Naive thymus-derived CD4-positive, alpha-beta T cell (primary cell): ENCODE measurements at regions not wholly inside any gene's neighbourhood (a gene's known extent, or its start where the extent isn't known, plus 50 kb on each side); places are given as distances from the start of the nearest gene placed in this dataset.

ENCODE experiments used
- ATAC-seq: fragments of 150-1000 bp; cut with Tn5 transposase; 2 replicates; pipeline ENCODE4 v1.10.0; 2021; ENCODE audit warnings: mild to moderate bottlenecking, moderate library complexity
- CTCF ChIA-PET: fragments of 350-600 bp; sonication (Branson Sonifier 250); formaldehyde crosslinking; loops from one replicate; lab custom pipeline; 2021; ENCODE audit warnings: antibody characterized with exemption; lab: Charles Lee
- POLR2A ChIA-PET: fragments of 350-600 bp; sonication (Branson Sonifier 250); formaldehyde crosslinking; loops from one replicate; lab custom pipeline; 2021; ENCODE audit warnings: antibody characterized with exemption, inconsistent platforms; lab: Charles Lee
- DNase-seq, 9 donors: peaks; one replicate each; pipeline versions ENCODE4 v3.0.0 to v3.0.0-alpha.2; 2020 to 2022; ENCODE audit warnings: mixed read lengths in 1 of 9
- H3K27ac ChIP-seq: one replicate; pipeline ENCODE4 v1.7.0; 2013; ENCODE audit warnings: mild to moderate bottlenecking, low read depth, low read length, moderate library complexity
- H3K27me3 ChIP-seq, 2 donors: one replicate each; pipeline ENCODE4 v1.7.0; 2013; ENCODE audit warnings: low read length in 2 of 2, mild to moderate bottlenecking in 2 of 2, moderate library complexity in 2 of 2; ENCODE audit not compliant: control insufficient read depth in 2 of 2, insufficient read depth in 2 of 2
- H3K36me3 ChIP-seq, 3 experiments: 1 replicate in 2 of 3; 2 replicates in 1 of 3; pipeline ENCODE4 v1.7.0; 2013; ENCODE audit warnings: low read length in 3 of 3, mild to moderate bottlenecking in 3 of 3, moderate library complexity in 1 of 3; ENCODE audit not compliant: insufficient read depth in 3 of 3, control insufficient read depth in 2 of 3
- H3K4me1 ChIP-seq, 2 donors: one replicate each; pipeline ENCODE4 v1.7.0; 2013; ENCODE audit warnings: low read length in 2 of 2, mild to moderate bottlenecking in 2 of 2, moderate library complexity in 1 of 2; ENCODE audit not compliant: control insufficient read depth in 2 of 2, insufficient read depth in 2 of 2
- H3K4me3 ChIP-seq: 2 replicates; pipeline ENCODE4 v1.7.0; 2013; ENCODE audit warnings: mild to moderate bottlenecking, low read length
- H3K9me3 ChIP-seq, 3 experiments: 1 replicate in 2 of 3; 2 replicates in 1 of 3; pipeline ENCODE4 v1.7.0; 2013; ENCODE audit warnings: low read length in 3 of 3; ENCODE audit not compliant: control insufficient read depth in 2 of 3
- H3K27ac Mint-ChIP-seq, 9 donors: one replicate each; pipeline ENCODE4 v1.8.0; 2020 to 2022; ENCODE audit warnings: mixed read lengths in 9 of 9, mild to moderate bottlenecking in 8 of 9, moderate library complexity in 5 of 9, inconsistent platforms in 2 of 9
- H3K27me3 Mint-ChIP-seq, 5 donors: one replicate each; pipeline ENCODE4 v1.8.0; 2021 to 2022; ENCODE audit warnings: mixed read lengths in 5 of 5, mild to moderate bottlenecking in 1 of 5
- H3K36me3 Mint-ChIP-seq, 5 donors: one replicate each; pipeline ENCODE4 v1.8.0; 2020 to 2022; ENCODE audit warnings: mixed read lengths in 5 of 5, mild to moderate bottlenecking in 3 of 5, inconsistent platforms in 1 of 5
- H3K4me1 Mint-ChIP-seq, 7 donors: one replicate each; pipeline ENCODE4 v1.8.0; 2020 to 2022; ENCODE audit warnings: mixed read lengths in 7 of 7, mild to moderate bottlenecking in 3 of 7, inconsistent platforms in 1 of 7
- H3K4me3 Mint-ChIP-seq, 10 donors: one replicate each; pipeline ENCODE4 v1.8.0; 2020 to 2022; ENCODE audit warnings: mild to moderate bottlenecking in 10 of 10, mixed read lengths in 10 of 10, moderate library complexity in 6 of 10, inconsistent platforms in 2 of 10
- H3K9me3 Mint-ChIP-seq, 11 donors: one replicate each; pipeline ENCODE4 v1.8.0; 2020 to 2022; ENCODE audit warnings: mixed read lengths in 11 of 11, mild to moderate bottlenecking in 4 of 11, inconsistent platforms in 1 of 11, moderate library complexity in 1 of 11
- intact Hi-C, 2 donors: fragments of 100-400 bp; cut with micrococcal nuclease; formaldehyde crosslinking; loops; one replicate each; pipeline ENCODE4 v1.15.1; 2023

- ChIA-PET CTCF (interaction anchor here (0.6 to 1.1 kb wide), 2 partner anchors 242 to 1537 kb away, joined by 3 read pairs; no protein-coding TSS in a partner anchor), POLR2A (no interaction called here)
- no peaks in the 10 kb centered on the region for H3K36me3 Mint-ChIP-seq
- ATAC-seq, result no peak
- Histone ChIP-seq H3K36me3 (no peaks in the 10 kb centered on the region), H3K27ac (no peak overlapping the region), H3K4me1 (no peaks in the 10 kb centered on the region), H3K27me3 (peaks cover 5% of the 10 kb centered on the region in 2 donors), H3K9me3 (no peaks in the 10 kb centered on the region), H3K4me3 (no peak overlapping the region)
- H3K9me3 Mint-ChIP-seq, result peaks cover 0 to 2% (median 0%) of the 10 kb centered on the region in 11 donors
- H3K27ac Mint-ChIP-seq, result no peak overlapping the region
- no peak for DNase-seq
- H3K4me1 Mint-ChIP-seq, result peaks cover 5 to 22% (median 12%) of the 10 kb centered on the region in 7 donors
- intact Hi-C loops, result no loop called here
- H3K27me3 Mint-ChIP-seq, result peaks cover 33 to 38% (median 35%) of the 10 kb centered on the region in 5 donors
- H3K4me3 Mint-ChIP-seq, result no peak overlapping the region
Measured at GRCh38 chr15:66847565-66847991, 145.5 kb downstream of the SMAD6 start.

GRCh38 chr15:66848116-66848515 lies 146.1 kb downstream of the SMAD6 start:
- no peaks in the 10 kb centered on the region for H3K36me3 ChIP-seq
- Mint-ChIP-seq H3K4me3 (no peak overlapping the region), H3K36me3 (no peaks in the 10 kb centered on the region), H3K4me1 (peaks cover 5 to 19% (median 12%) of the 10 kb centered on the region in 7 donors), H3K27me3 (peaks cover 32 to 35% (median 33%) of the 10 kb centered on the region in 5 donors), H3K9me3 (peaks cover 0 to 2% (median 0%) of the 10 kb centered on the region in 11 donors), H3K27ac (no peak overlapping the region)
- DNase-seq (no peak), ATAC-seq (no peak)
- no peaks in the 10 kb centered on the region for H3K4me1 ChIP-seq
- H3K4me3 ChIP-seq, result no peak overlapping the region
- intact Hi-C loops, result no loop called here
- peaks cover 2 to 3% of the 10 kb centered on the region in 2 donors for H3K27me3 ChIP-seq
- CTCF ChIA-PET, result interaction anchor here (0.6 to 1.1 kb wide), 2 partner anchors 243 to 1537 kb away, joined by 3 read pairs; no protein-coding TSS in a partner anchor
- POLR2A ChIA-PET, result no interaction called here
- H3K27ac ChIP-seq, result no peak overlapping the region
- H3K9me3 ChIP-seq, result no peaks in the 10 kb centered on the region

- Mint-ChIP-seq H3K27ac (no peak overlapping the region), H3K9me3 (peaks cover 0 to 2% (median 0%) of the 10 kb centered on the region in 11 donors), H3K27me3 (peaks cover 24 to 29% (median 27%) of the 10 kb centered on the region in 5 donors), H3K4me1 (peaks cover 5 to 12% (median 8%) of the 10 kb centered on the region in 7 donors), H3K36me3 (no peaks in the 10 kb centered on the region), H3K4me3 (no peak overlapping the region)
- ChIA-PET CTCF (no interaction called here), POLR2A (no interaction called here)
- H3K27me3 ChIP-seq, result no peaks in the 10 kb centered on the region
- DNase-seq (no peak), ATAC-seq (no peak)
- no peaks in the 10 kb centered on the region for H3K9me3 ChIP-seq
- no peak overlapping the region for H3K4me3 ChIP-seq
- intact Hi-C loops, result no loop called here
- H3K27ac ChIP-seq, result no peak overlapping the region
- no peaks in the 10 kb centered on the region for H3K4me1 ChIP-seq
- H3K36me3 ChIP-seq, result no peaks in the 10 kb centered on the region
Measured at GRCh38 chr15:66848686-66849392, 146.8 kb downstream of the SMAD6 start.

- intact Hi-C loops, result no loop called here
- no peaks in the 10 kb centered on the region for H3K36me3 Mint-ChIP-seq
- H3K4me3 ChIP-seq, result no peak overlapping the region
- no peak overlapping the region for H3K27ac ChIP-seq
- ATAC-seq, result no peak
- ChIA-PET POLR2A (no interaction called here), CTCF (no interaction called here)
- no peaks in the 10 kb centered on the region for H3K27me3 ChIP-seq
- peaks cover 0 to 2% (median 0%) of the 10 kb centered on the region in 11 donors for H3K9me3 Mint-ChIP-seq
- H3K4me1 Mint-ChIP-seq, result peaks cover 5 to 12% (median 8%) of the 10 kb centered on the region in 7 donors
- H3K9me3 ChIP-seq, result no peaks in the 10 kb centered on the region
- no peak overlapping the region for H3K4me3 Mint-ChIP-seq
- peaks cover 19 to 30% (median 23%) of the 10 kb centered on the region in 5 donors for H3K27me3 Mint-ChIP-seq
- no peaks in the 10 kb centered on the region for H3K36me3 ChIP-seq
- DNase-seq, result no peak
- no peak overlapping the region for H3K27ac Mint-ChIP-seq
- no peaks in the 10 kb centered on the region for H3K4me1 ChIP-seq
Measured at GRCh38 chr15:66849393-66849745, 147.3 kb downstream of the SMAD6 start.

GRCh38 chr15:66849746-66850077 lies 147.7 kb downstream of the SMAD6 start:
- no peaks in the 10 kb centered on the region for H3K36me3 Mint-ChIP-seq
- Histone ChIP-seq H3K36me3 (no peaks in the 10 kb centered on the region), H3K4me1 (no peaks in the 10 kb centered on the region), H3K9me3 (no peaks in the 10 kb centered on the region), H3K4me3 (no peak overlapping the region), H3K27me3 (no peaks in the 10 kb centered on the region), H3K27ac (no peak overlapping the region)
- H3K9me3 Mint-ChIP-seq, result peaks cover 0 to 2% (median 0%) of the 10 kb centered on the region in 11 donors
- DNase-seq, result no peak
- intact Hi-C loops, result no loop called here
- H3K27ac Mint-ChIP-seq, result no peak overlapping the region
- H3K4me3 Mint-ChIP-seq, result no peak overlapping the region
- CTCF ChIA-PET, result no interaction called here
- POLR2A ChIA-PET, result no interaction called here
- no peak for ATAC-seq
- H3K4me1 Mint-ChIP-seq, result peaks cover 5 to 12% (median 8%) of the 10 kb centered on the region in 7 donors
- H3K27me3 Mint-ChIP-seq, result peaks cover 16 to 30% (median 20%) of the 10 kb centered on the region in 5 donors

- H3K27ac Mint-ChIP-seq, result no peak overlapping the region
- ChIA-PET CTCF (interaction anchor here (0.7 to 3.1 kb wide), 7 partner anchors 14 to 247 kb away, joined by 3 to 12 read pairs (median 6); no protein-coding TSS in a partner anchor), POLR2A (no interaction called here)
- H3K4me1 ChIP-seq, result no peaks in the 10 kb centered on the region
- H3K36me3 Mint-ChIP-seq, result no peaks in the 10 kb centered on the region
- ATAC-seq (no peak), DNase-seq (no peak)
- H3K9me3 Mint-ChIP-seq, result peaks cover 0 to 2% (median 0%) of the 10 kb centered on the region in 11 donors
- peaks cover 16 to 30% (median 20%) of the 10 kb centered on the region in 5 donors for H3K27me3 Mint-ChIP-seq
- H3K9me3 ChIP-seq, result no peaks in the 10 kb centered on the region
- no peak overlapping the region for H3K27ac ChIP-seq
- intact Hi-C loops, result no loop called here
- no peaks in the 10 kb centered on the region for H3K36me3 ChIP-seq
- peak overlapping the region in 3 of 10 donors; percentile 29 to 54 (median 46) for H3K4me3 Mint-ChIP-seq
- H3K27me3 ChIP-seq, result no peaks in the 10 kb centered on the region
- H3K4me3 ChIP-seq, result no peak overlapping the region
- H3K4me1 Mint-ChIP-seq, result peaks cover 5 to 12% (median 8%) of the 10 kb centered on the region in 7 donors
Measured at GRCh38 chr15:66850078-66850991, 148.3 kb downstream of the SMAD6 start.
